NCI-H510A treated with DMSO at 0.1 percent for 48 hours (cell line): ENCODE measurements at regions not wholly inside any gene's neighbourhood (a gene's known extent, or its start where the extent isn't known, plus 50 kb on each side); places are given as distances from the start of the nearest gene placed in this dataset.
"Not testable (repeated sequence)": the region's sequence is repeated elsewhere in the genome, so short reads cannot be mapped to it uniquely, and the experiment has no call there.

Experiments used
- DNase-seq: peaks from one replicate; lab custom pipeline; 2025; lab: John Stamatoyannopoulos, UW

- no peak for DNase-seq
Observed at GRCh38 chr7:97377713-97378112, 260.2 kb downstream of the SDHAF3 start.

GRCh38 chr7:97381815-97382554 is 264.5 kb downstream of the SDHAF3 start:
- no peak for DNase-seq

GRCh38 chr7:97390052-97390451 is 272.6 kb downstream of the SDHAF3 start:
- DNase-seq = no peak

GRCh38 chr7:97390915-97391593 is 273.6 kb downstream of the SDHAF3 start:
- no peak for DNase-seq

- no peak for DNase-seq
Observed at GRCh38 chr7:97401398-97401797, 283.9 kb downstream of the SDHAF3 start.

- no peak for DNase-seq
Observed at GRCh38 chr7:97405835-97406234, 288.3 kb downstream of the SDHAF3 start.

GRCh38 chr7:97407106-97407505 is 289.6 kb downstream of the SDHAF3 start:
- DNase-seq = no peak

GRCh38 chr7:97409346-97409745 is 291.8 kb downstream of the SDHAF3 start:
- no peak for DNase-seq

- no peak for DNase-seq
Observed at GRCh38 chr7:97418312-97418711, 300.8 kb downstream of the SDHAF3 start.

GRCh38 chr7:97419898-97420297 is 302.4 kb downstream of the SDHAF3 start:
- no peak for DNase-seq

GRCh38 chr7:97421307-97421930 is 303.9 kb downstream of the SDHAF3 start:
- no peak for DNase-seq

GRCh38 chr7:97422046-97422445 is 304.5 kb downstream of the SDHAF3 start:
- no peak for DNase-seq

- no peak for DNase-seq
Observed at GRCh38 chr7:97430006-97430405, 301.9 kb upstream of the TAC1 start.

- DNase-seq = no peak
Observed at GRCh38 chr7:97439637-97440214, 292.2 kb upstream of the TAC1 start.

- DNase-seq = peak; percentile 71
Observed at GRCh38 chr7:97446361-97446760, 285.5 kb upstream of the TAC1 start.

GRCh38 chr7:97449448-97449847 is 282.4 kb upstream of the TAC1 start:
- not testable (repeated sequence) for DNase-seq

- DNase-seq = no peak
Observed at GRCh38 chr7:97450516-97450915, 281.4 kb upstream of the TAC1 start.

GRCh38 chr7:97454636-97455035 is 277.2 kb upstream of the TAC1 start:
- no peak for DNase-seq

- DNase-seq = no peak
Observed at GRCh38 chr7:97457054-97457453, 274.8 kb upstream of the TAC1 start.

GRCh38 chr7:97460433-97460832 is 271.5 kb upstream of the TAC1 start:
- no peak for DNase-seq

- DNase-seq = no peak
Observed at GRCh38 chr7:97461596-97461995, 270.3 kb upstream of the TAC1 start.

GRCh38 chr7:97466071-97466470 is 265.8 kb upstream of the TAC1 start:
- no peak for DNase-seq
